ENCODE measurements at regions not wholly inside any gene's neighbourhood (a gene's known extent, or its start where the extent isn't known, plus 50 kb on each side); places are given as distances from the start of the nearest gene placed in this dataset.
"Not testable (repeated sequence)": the region's sequence is repeated elsewhere in the genome, so short reads cannot be mapped to it uniquely, and the experiment has no call there.

DNA sequence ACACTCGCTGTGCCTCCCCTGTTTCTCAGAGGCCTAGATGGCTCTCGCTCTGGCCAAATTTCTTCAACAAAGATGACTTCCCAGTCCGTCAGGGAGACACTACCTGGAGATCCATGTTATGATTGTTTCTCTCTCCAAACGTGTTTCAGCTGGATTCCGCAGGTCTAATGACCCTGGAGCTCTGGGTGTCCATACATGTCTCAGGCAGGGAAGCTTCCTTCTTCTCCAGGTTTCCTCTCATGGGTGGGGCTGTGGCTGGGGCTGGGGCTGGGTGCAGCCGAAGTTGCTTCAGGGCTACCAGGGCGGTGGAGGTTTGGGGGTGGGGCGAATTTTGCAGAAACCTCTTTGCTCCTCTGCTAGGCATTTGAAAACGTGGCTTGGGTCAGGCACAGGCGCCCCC lies 361.8 kb upstream of the ZNF337 start:
- H3K27ac ChIP-seq (ENCODE audit: insufficient read depth, low read depth, low read length); CTCF ChIA-PET; FAIRE-seq; H3K4me2 ChIP-seq (ENCODE audit: insufficient read depth, low read length); H3K79me2 ChIP-seq (ENCODE audit: control insufficient read depth, insufficient read depth, low read length); H3K36me3 ChIP-seq (ENCODE audit: control insufficient read depth in 2 of 2, extremely low read depth in 1 of 2, insufficient read depth in 2 of 2, low read length in 2 of 2); BruUV-seq (replicated peaks); POLR2A ChIA-PET; intact Hi-C loops (cut with micrococcal nuclease); H3K9me1 ChIP-seq (replicated peaks; ENCODE audit: control insufficient read depth, extremely low read depth, insufficient read depth, low read length); H3K4me1 ChIP-seq (ENCODE audit: control insufficient read depth, extremely low read depth, insufficient read depth, low read length); H3K27me3 ChIP-seq (ENCODE audit: control insufficient read depth in 2 of 2, insufficient read depth in 2 of 2, low read length in 2 of 2); H4K20me1 ChIP-seq (replicated peaks; ENCODE audit: control insufficient read depth, extremely low read depth, insufficient read depth, low read length); H2AFZ ChIP-seq (ENCODE audit: low read depth, low read length); dilution Hi-C loops (cut with MboI; ENCODE audit: extremely low pct_ligation_motif_present, low sequenced_read_pairs); DNase-seq (ENCODE audit: low read depth, low spot score); H3K9ac ChIP-seq (replicated peaks; ENCODE audit: extremely low read depth, insufficient read depth, low read length); H3K4me3 ChIP-seq (replicated peaks in 1 of 3; ENCODE audit: insufficient read depth in 1 of 3, low read depth in 1 of 3, low read length in 3 of 3); H3K9me3 ChIP-seq (replicated peaks; ENCODE audit: control insufficient read depth, insufficient read depth, low read length): not testable (repeated sequence)

DNA sequence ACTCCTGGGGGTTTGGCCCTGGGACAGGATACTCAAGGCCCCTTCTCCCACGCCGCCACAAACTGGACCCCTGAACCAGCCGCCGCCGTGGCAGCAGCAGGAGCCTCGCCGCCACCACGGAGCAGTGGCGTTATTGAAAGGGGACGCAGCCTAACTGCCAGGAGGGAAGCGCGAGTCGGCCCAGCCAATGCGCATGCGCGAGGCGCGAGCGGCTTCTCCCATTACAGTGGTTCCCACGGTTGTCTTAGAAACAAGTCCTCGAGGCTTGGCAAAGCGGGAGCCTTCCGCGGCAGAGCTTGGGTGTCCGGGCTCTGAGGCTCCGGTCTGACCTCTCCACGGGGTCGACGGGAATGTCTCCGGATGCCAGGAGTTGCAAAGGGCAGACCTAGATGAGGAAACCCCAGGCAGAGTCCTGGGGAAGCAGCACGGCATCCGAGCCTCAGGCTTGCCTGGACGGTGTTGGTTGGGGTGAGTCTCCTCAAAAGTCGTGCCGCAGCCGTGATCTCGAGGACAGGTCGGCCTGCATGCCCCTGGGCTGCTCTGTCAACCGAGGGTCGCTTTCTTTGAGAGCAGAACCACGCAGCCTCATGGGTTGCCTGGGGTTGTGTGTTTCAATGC lies 360.6 kb upstream of the ZNF337 start:
- BruUV-seq (replicated peaks); CTCF ChIA-PET; H3K4me3 ChIP-seq (replicated peaks in 1 of 3; ENCODE audit: insufficient read depth in 1 of 3, low read depth in 1 of 3, low read length in 3 of 3); dilution Hi-C loops (cut with MboI; ENCODE audit: extremely low pct_ligation_motif_present, low sequenced_read_pairs); H3K79me2 ChIP-seq (ENCODE audit: control insufficient read depth, insufficient read depth, low read length); intact Hi-C loops (cut with micrococcal nuclease); H3K4me1 ChIP-seq (ENCODE audit: control insufficient read depth, extremely low read depth, insufficient read depth, low read length); H2AFZ ChIP-seq (ENCODE audit: low read depth, low read length); H3K4me2 ChIP-seq (ENCODE audit: insufficient read depth, low read length); H3K9me1 ChIP-seq (replicated peaks; ENCODE audit: control insufficient read depth, extremely low read depth, insufficient read depth, low read length); H3K27me3 ChIP-seq (ENCODE audit: control insufficient read depth in 2 of 2, insufficient read depth in 2 of 2, low read length in 2 of 2); H3K36me3 ChIP-seq (ENCODE audit: control insufficient read depth in 2 of 2, extremely low read depth in 1 of 2, insufficient read depth in 2 of 2, low read length in 2 of 2); H4K20me1 ChIP-seq (replicated peaks; ENCODE audit: control insufficient read depth, extremely low read depth, insufficient read depth, low read length); H3K9me3 ChIP-seq (replicated peaks; ENCODE audit: control insufficient read depth, insufficient read depth, low read length); H3K9ac ChIP-seq (replicated peaks; ENCODE audit: extremely low read depth, insufficient read depth, low read length); DNase-seq (ENCODE audit: low read depth, low spot score); H3K27ac ChIP-seq (ENCODE audit: insufficient read depth, low read depth, low read length); POLR2A ChIA-PET: not testable (repeated sequence)
- FAIRE-seq, result peak; percentile 89

- H3K27ac ChIP-seq (ENCODE audit: insufficient read depth, low read depth, low read length), result not testable (repeated sequence)
Measured at GRCh38 chr20:26025792-26026191, 329.1 kb upstream of the ZNF337 start.

DNA sequence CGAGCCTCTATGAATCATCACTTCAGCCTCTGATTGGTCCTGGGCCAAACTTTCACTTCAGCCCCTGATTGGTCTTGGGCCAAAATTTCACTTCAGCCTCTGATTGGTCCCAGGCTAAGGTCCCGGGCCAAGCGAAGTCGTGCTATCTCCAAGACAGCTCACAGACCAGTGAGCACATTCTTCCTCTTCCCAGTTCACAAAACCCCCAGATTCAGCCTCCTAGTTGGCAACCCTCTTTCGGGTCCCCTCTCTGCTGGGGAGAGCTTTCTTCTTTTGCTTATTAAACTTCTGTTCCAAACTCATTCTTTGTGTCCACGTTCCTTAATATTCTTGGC lies 314.3 kb upstream of the ZNF337 start:
- FAIRE-seq, result peak; percentile 72
- H3K27ac ChIP-seq (ENCODE audit: insufficient read depth, low read depth, low read length); H3K36me3 ChIP-seq (ENCODE audit: control insufficient read depth in 2 of 2, extremely low read depth in 1 of 2, insufficient read depth in 2 of 2, low read length in 2 of 2); CTCF ChIA-PET; dilution Hi-C loops (cut with MboI; ENCODE audit: extremely low pct_ligation_motif_present, low sequenced_read_pairs); H3K9me3 ChIP-seq (replicated peaks; ENCODE audit: control insufficient read depth, insufficient read depth, low read length); H4K20me1 ChIP-seq (replicated peaks; ENCODE audit: control insufficient read depth, extremely low read depth, insufficient read depth, low read length); H2AFZ ChIP-seq (ENCODE audit: low read depth, low read length); BruUV-seq (replicated peaks); H3K4me3 ChIP-seq (replicated peaks in 1 of 3; ENCODE audit: insufficient read depth in 1 of 3, low read depth in 1 of 3, low read length in 3 of 3); H3K9me1 ChIP-seq (replicated peaks; ENCODE audit: control insufficient read depth, extremely low read depth, insufficient read depth, low read length); H3K27me3 ChIP-seq (ENCODE audit: control insufficient read depth in 2 of 2, insufficient read depth in 2 of 2, low read length in 2 of 2); H3K9ac ChIP-seq (replicated peaks; ENCODE audit: extremely low read depth, insufficient read depth, low read length); H3K79me2 ChIP-seq (ENCODE audit: control insufficient read depth, insufficient read depth, low read length); DNase-seq (ENCODE audit: low read depth, low spot score); intact Hi-C loops (cut with micrococcal nuclease); H3K4me2 ChIP-seq (ENCODE audit: insufficient read depth, low read length); POLR2A ChIA-PET; H3K4me1 ChIP-seq (ENCODE audit: control insufficient read depth, extremely low read depth, insufficient read depth, low read length): not testable (repeated sequence)

More at GRCh38 chr20:26025792-26026191, 329.1 kb upstream of the ZNF337 start:
- H3K4me3 ChIP-seq (replicated peaks in 1 of 3; ENCODE audit: insufficient read depth in 1 of 3, low read depth in 1 of 3, low read length in 3 of 3); H3K27me3 ChIP-seq (ENCODE audit: control insufficient read depth in 2 of 2, insufficient read depth in 2 of 2, low read length in 2 of 2); POLR2A ChIA-PET; DNase-seq (ENCODE audit: low read depth, low spot score); H3K9me1 ChIP-seq (replicated peaks; ENCODE audit: control insufficient read depth, extremely low read depth, insufficient read depth, low read length); H3K36me3 ChIP-seq (ENCODE audit: control insufficient read depth in 2 of 2, extremely low read depth in 1 of 2, insufficient read depth in 2 of 2, low read length in 2 of 2); H3K4me2 ChIP-seq (ENCODE audit: insufficient read depth, low read length); H3K79me2 ChIP-seq (ENCODE audit: control insufficient read depth, insufficient read depth, low read length); H3K9me3 ChIP-seq (replicated peaks; ENCODE audit: control insufficient read depth, insufficient read depth, low read length); dilution Hi-C loops (cut with MboI; ENCODE audit: extremely low pct_ligation_motif_present, low sequenced_read_pairs); H3K9ac ChIP-seq (replicated peaks; ENCODE audit: extremely low read depth, insufficient read depth, low read length); CTCF ChIA-PET; H3K4me1 ChIP-seq (ENCODE audit: control insufficient read depth, extremely low read depth, insufficient read depth, low read length); FAIRE-seq; H2AFZ ChIP-seq (ENCODE audit: low read depth, low read length); intact Hi-C loops (cut with micrococcal nuclease); H4K20me1 ChIP-seq (replicated peaks; ENCODE audit: control insufficient read depth, extremely low read depth, insufficient read depth, low read length); BruUV-seq (replicated peaks): not testable (repeated sequence)
